HEK293T (cell line): ENCODE measurements at regions not wholly inside any gene's neighbourhood (a gene's known extent, or its start where the extent isn't known, plus 50 kb on each side); places are given as distances from the start of the nearest gene placed in this dataset.
"Not testable (repeated sequence)": the region's sequence is repeated elsewhere in the genome, so short reads cannot be mapped to it uniquely, and the experiment has no call there.

Experiments used
- CTCF ChIA-PET: fragments of 350-600 bp; formaldehyde crosslinking; extraction: SDS; loops from one replicate; lab custom pipeline; 2021; ENCODE audit warnings: antibody characterized with exemption, inconsistent platforms; lab: Yijun Ruan, JAX
- POLR2A ChIA-PET: fragments of 350-600 bp; formaldehyde crosslinking; extraction: SDS; loops from one replicate; lab custom pipeline; 2020; ENCODE audit warnings: antibody characterized with exemption, inconsistent platforms; lab: Yijun Ruan, JAX
- DNase-seq: peaks from one replicate; pipeline ENCODE4 v3.0.0; 2012; ENCODE audit warnings: mixed read lengths; ENCODE audit errors: extremely low spot score
- ARNT ChIP-seq: fragments of 450-650 bp; IDR thresholded peaks from 2 replicates; pipeline ENCODE4 v1.6.1; 2017; ENCODE audit warnings: mild to moderate bottlenecking
- BHLHE40 ChIP-seq: fragments of 450-650 bp; IDR thresholded peaks from 2 replicates; pipeline ENCODE4 v1.6.1; 2016; ENCODE audit warnings: mild to moderate bottlenecking, moderate library complexity, borderline replicate concordance
- CTBP1 ChIP-seq: fragments of 450-650 bp; IDR thresholded peaks from 2 replicates; pipeline ENCODE4 v1.6.1; 2016; ENCODE audit warnings: borderline replicate concordance
- ELF4 ChIP-seq: fragments of 450-650 bp; IDR thresholded peaks from 2 replicates; pipeline ENCODE4 v1.6.1; 2017; ENCODE audit warnings: antibody characterized with exemption
- FOXA1 ChIP-seq: fragments of 450-650 bp; IDR thresholded peaks from 2 replicates; pipeline ENCODE4 v1.6.1; 2016; ENCODE audit warnings: mild to moderate bottlenecking
- FOXK2 ChIP-seq: fragments of 450-650 bp; IDR thresholded peaks from 2 replicates; pipeline ENCODE4 v1.6.1; 2016; ENCODE audit warnings: mild to moderate bottlenecking
- FOXM1 ChIP-seq: fragments of 450-650 bp; IDR thresholded peaks from 2 replicates; pipeline ENCODE4 v1.6.1; 2017; ENCODE audit warnings: mild to moderate bottlenecking, borderline replicate concordance
- HDGF ChIP-seq: fragments of 450-650 bp; IDR thresholded peaks from 2 replicates; pipeline ENCODE4 v1.6.1; 2017; ENCODE audit warnings: antibody characterized with exemption, borderline replicate concordance
- L3MBTL2 ChIP-seq: fragments of 450-650 bp; conservative IDR thresholded peaks from 2 replicates; pipeline ENCODE4 v1.6.1; 2016; ENCODE audit warnings: mild to moderate bottlenecking
- LEF1 ChIP-seq: fragments of 450-650 bp; IDR thresholded peaks from 2 replicates; pipeline ENCODE4 v1.6.1; 2017; ENCODE audit warnings: mild to moderate bottlenecking, borderline replicate concordance
- NFRKB ChIP-seq: fragments of 450-650 bp; IDR thresholded peaks from 2 replicates; pipeline ENCODE4 v1.6.1; 2016; ENCODE audit warnings: mild to moderate bottlenecking, moderate library complexity
- PKNOX1 ChIP-seq: fragments of 450-650 bp; IDR thresholded peaks from 2 replicates; pipeline ENCODE4 v1.6.1; 2016
- SP1 ChIP-seq: fragments of 450-650 bp; IDR thresholded peaks from 2 replicates; pipeline ENCODE4 v1.6.1; 2017
- SUZ12 ChIP-seq: fragments of 450-650 bp; IDR thresholded peaks from 2 replicates; pipeline ENCODE4 v1.6.1; 2016; ENCODE audit warnings: mild to moderate bottlenecking
- TARDBP ChIP-seq: fragments of 450-650 bp; IDR thresholded peaks from 2 replicates; pipeline ENCODE4 v1.6.1; 2016
- ZNF384 ChIP-seq: fragments of 450-650 bp; IDR thresholded peaks from 2 replicates; pipeline ENCODE4 v1.6.1; 2016

GRCh38 chrX:113800955-113801354 is 782.9 kb upstream of the HTR2C start:
- TF ChIP-seq PKNOX1 (no peak), FOXK2 (no peak), CTBP1 (no peak), ZNF384 (no peak), ELF4 (no peak), L3MBTL2 (no peak), LEF1 (no peak), SP1 (no peak), TARDBP (no peak), SUZ12 (no peak), FOXM1 (no peak), HDGF (no peak), BHLHE40 (no peak), FOXA1 (no peak)
- ChIA-PET CTCF (no interaction called here), POLR2A (no interaction called here)
- DNase-seq, result no peak

GRCh38 chrX:113793563-113793962 is 790.3 kb upstream of the HTR2C start:
- ChIA-PET POLR2A (no interaction called here), CTCF (no interaction called here)
- no peak for DNase-seq
- TF ChIP-seq ELF4 (no peak), NFRKB (no peak), ARNT (no peak)

GRCh38 chrX:113790987-113791386 is 792.9 kb upstream of the HTR2C start:
- TF ChIP-seq ELF4 (no peak), HDGF (no peak), PKNOX1 (no peak), FOXK2 (no peak), LEF1 (no peak), NFRKB (no peak), SUZ12 (no peak), FOXM1 (no peak), L3MBTL2 (no peak), TARDBP (no peak), ZNF384 (no peak), CTBP1 (no peak)
- POLR2A ChIA-PET, result no interaction called here

GRCh38 chrX:113784754-113785153 is 799.1 kb upstream of the HTR2C start:
- CTCF ChIA-PET, POLR2A ChIA-PET, DNase-seq: not testable (repeated sequence)

More at GRCh38 chrX:113790987-113791386, 792.9 kb upstream of the HTR2C start:
- no peak for DNase-seq
- CTCF ChIA-PET, result no interaction called here

- ChIA-PET POLR2A (no interaction called here), CTCF (no interaction called here)
- TF ChIP-seq TARDBP, result no peak
- TF ChIP-seq CTBP1, result no peak
- no peak for TF ChIP-seq ZNF384
- no peak for TF ChIP-seq NFRKB
- TF ChIP-seq HDGF, result no peak
- no peak for TF ChIP-seq FOXM1
- no peak for TF ChIP-seq FOXA1
- TF ChIP-seq ARNT, result no peak
- TF ChIP-seq BHLHE40, result no peak
- TF ChIP-seq LEF1, result no peak
- no peak for TF ChIP-seq SUZ12
- no peak for TF ChIP-seq L3MBTL2
- no peak for TF ChIP-seq SP1
- no peak for TF ChIP-seq ELF4
- no peak for DNase-seq
These were observed 813.1 kb upstream of the HTR2C start for GRCh38 chrX:113770806-113771205.

GRCh38 chrX:113770071-113770470 is 813.8 kb upstream of the HTR2C start:
- TF ChIP-seq NFRKB (no peak), HDGF (no peak), FOXK2 (no peak), ARNT (no peak), BHLHE40 (no peak), ZNF384 (no peak), CTBP1 (no peak), TARDBP (no peak), SUZ12 (no peak), FOXA1 (no peak), LEF1 (no peak), SP1 (no peak), ELF4 (no peak), PKNOX1 (no peak), L3MBTL2 (no peak), FOXM1 (no peak)
- DNase-seq, result no peak
- CTCF ChIA-PET, result no interaction called here
- POLR2A ChIA-PET, result no interaction called here

GRCh38 chrX:113759422-113759821 is 824.5 kb upstream of the HTR2C start:
- CTCF ChIA-PET, result no interaction called here
- POLR2A ChIA-PET, result no interaction called here

More at GRCh38 chrX:113759422-113759821, 824.5 kb upstream of the HTR2C start:
- DNase-seq, result no peak
- TF ChIP-seq HDGF (no peak), SP1 (no peak), TARDBP (no peak), ARNT (no peak), FOXA1 (no peak), LEF1 (no peak), L3MBTL2 (no peak), PKNOX1 (no peak), ZNF384 (no peak), CTBP1 (no peak), SUZ12 (no peak), FOXK2 (no peak)
